Activated CD8-positive, alpha-beta T cell treated with anti-CD3 and anti-CD28 coated beads for 36 hours (primary cell): ENCODE measurements at regions not wholly inside any gene's neighbourhood (a gene's known extent, or its start where the extent isn't known, plus 50 kb on each side); places are given as distances from the start of the nearest gene placed in this dataset.

Experiments used
- ATAC-seq: fragments of 200-7000 bp; cut with Tn5 transposase; one replicate; pipeline ENCODE4 v1.10.0; 2021; ENCODE audit warnings: mild to moderate bottlenecking, moderate library complexity
- CTCF ChIA-PET: fragments of 350-600 bp; sonication (Branson Sonifier 250); formaldehyde crosslinking; loops from one replicate; lab custom pipeline; 2021; ENCODE audit warnings: antibody characterized with exemption; lab: Charles Lee
- POLR2A ChIA-PET: fragments of 350-600 bp; sonication (Branson Sonifier 250); formaldehyde crosslinking; loops from one replicate; lab custom pipeline; 2021; ENCODE audit warnings: antibody characterized with exemption; lab: Charles Lee
- DNase-seq: peaks from one replicate; pipeline ENCODE4 v3.0.0-alpha.2; 2020
- H3K27ac Mint-ChIP-seq: one replicate; pipeline ENCODE4 v1.8.0; 2021; ENCODE audit warnings: mild to moderate bottlenecking, mixed read lengths
- H3K27me3 Mint-ChIP-seq: one replicate; pipeline ENCODE4 v1.8.0; 2021; ENCODE audit warnings: mixed read lengths
- H3K36me3 Mint-ChIP-seq: one replicate; pipeline ENCODE4 v1.8.0; 2021; ENCODE audit warnings: low read depth, mixed read lengths
- H3K4me1 Mint-ChIP-seq: one replicate; pipeline ENCODE4 v1.8.0; 2021; ENCODE audit warnings: low read depth, mixed read lengths
- H3K4me3 Mint-ChIP-seq: one replicate; pipeline ENCODE4 v1.8.0; 2021; ENCODE audit warnings: mild to moderate bottlenecking, moderate library complexity, mixed read lengths
- H3K9me3 Mint-ChIP-seq: one replicate; pipeline ENCODE4 v1.8.0; 2021; ENCODE audit warnings: mixed read lengths
- CTCF ChIP-seq: fragments of 200-600 bp; IDR thresholded peaks from one replicate; pipeline ENCODE4 v1.8.0; 2022; ENCODE audit warnings: antibody characterized with exemption, mild to moderate bottlenecking
- intact Hi-C: fragments of 100-400 bp; cut with micrococcal nuclease; formaldehyde crosslinking; loops from one replicate; pipeline ENCODE4 v1.10.0; 2022

- Mint-ChIP-seq H3K9me3 (no peaks in the 10 kb centered on the region), H3K36me3 (no peaks in the 10 kb centered on the region), H3K27ac (no peak overlapping the region), H3K27me3 (no peaks in the 10 kb centered on the region), H3K4me1 (no peaks in the 10 kb centered on the region), H3K4me3 (no peak overlapping the region)
- intact Hi-C loops, result no loop called here
- CTCF ChIA-PET, result interaction anchor here (0.6 kb wide), 1 partner anchor 123 kb away, joined by 3 read pairs; no protein-coding TSS in a partner anchor
- no peak for TF ChIP-seq CTCF
- DNase-seq (no peak), ATAC-seq (no peak)
- POLR2A ChIA-PET, result no interaction called here
These were observed 92.6 kb upstream of the CTNNB1 start for GRCh38 chr3:41106691-41107090.

- TF ChIP-seq CTCF, result no peak
- Mint-ChIP-seq H3K4me1 (no peaks in the 10 kb centered on the region), H3K9me3 (no peaks in the 10 kb centered on the region), H3K4me3 (no peak overlapping the region), H3K27me3 (no peaks in the 10 kb centered on the region), H3K27ac (no peak overlapping the region), H3K36me3 (no peaks in the 10 kb centered on the region)
- DNase-seq (no peak), ATAC-seq (no peak)
- intact Hi-C loops, result no loop called here
- POLR2A ChIA-PET, result interaction anchor here (1.7 kb wide), 1 partner anchor 88 kb away, joined by 5 read pairs; the partner anchor contains the start of gene CTNNB1
- CTCF ChIA-PET, result no interaction called here
These were observed 88.3 kb upstream of the CTNNB1 start for GRCh38 chr3:41111011-41111410.

- Mint-ChIP-seq H3K27ac (no peak overlapping the region), H3K9me3 (no peaks in the 10 kb centered on the region), H3K4me1 (peaks cover 5% of the 10 kb centered on the region), H3K36me3 (no peaks in the 10 kb centered on the region), H3K4me3 (no peak overlapping the region), H3K27me3 (no peaks in the 10 kb centered on the region)
- CTCF ChIA-PET, result no interaction called here
- DNase-seq, result no peak
- ATAC-seq, result no peak
- POLR2A ChIA-PET, result no interaction called here
- intact Hi-C loops, result no loop called here
- TF ChIP-seq CTCF, result no peak
These were observed 86.8 kb upstream of the CTNNB1 start for GRCh38 chr3:41112466-41112865.

GRCh38 chr3:41115069-41115468, 84.2 kb upstream of the CTNNB1 start:
- ChIA-PET POLR2A (interaction anchor here (2.3 kb wide), 1 partner anchor 84 kb away, joined by 6 read pairs; the partner anchor contains the start of gene CTNNB1), CTCF (no interaction called here)
- Mint-ChIP-seq H3K9me3 (no peaks in the 10 kb centered on the region), H3K36me3 (no peaks in the 10 kb centered on the region), H3K4me3 (no peak overlapping the region), H3K27ac (no peak overlapping the region), H3K4me1 (peaks cover 19% of the 10 kb centered on the region), H3K27me3 (no peaks in the 10 kb centered on the region)
- DNase-seq (no peak), ATAC-seq (no peak)
- TF ChIP-seq CTCF, result no peak
- intact Hi-C loops, result no loop called here

GRCh38 chr3:41116851-41117250, 82.5 kb upstream of the CTNNB1 start:
- DNase-seq (no peak), ATAC-seq (no peak)
- peaks cover 19% of the 10 kb centered on the region for H3K4me1 Mint-ChIP-seq
- H3K36me3 Mint-ChIP-seq, result no peaks in the 10 kb centered on the region
- TF ChIP-seq CTCF, result no peak
- H3K4me3 Mint-ChIP-seq, result no peak overlapping the region
- intact Hi-C loops, result no loop called here
- H3K27ac Mint-ChIP-seq, result peak overlapping the region; percentile 86
- ChIA-PET POLR2A (interaction anchor here (0.8 to 2.3 kb wide), 3 partner anchors 28 to 97 kb away, joined by 3 to 6 read pairs (median 3); partner anchors contain the start of gene CTNNB1), CTCF (no interaction called here)
- no peaks in the 10 kb centered on the region for H3K27me3 Mint-ChIP-seq
- no peaks in the 10 kb centered on the region for H3K9me3 Mint-ChIP-seq
